ENCODE measurements at regions not wholly inside any gene's neighbourhood (a gene's known extent, or its start where the extent isn't known, plus 50 kb on each side); places are given as distances from the start of the nearest gene placed in this dataset.

- DNase-seq, result no peak
Measured at GRCh38 chr11:70914496-70914895, 337.9 kb downstream of the SHANK2 start.

DNA sequence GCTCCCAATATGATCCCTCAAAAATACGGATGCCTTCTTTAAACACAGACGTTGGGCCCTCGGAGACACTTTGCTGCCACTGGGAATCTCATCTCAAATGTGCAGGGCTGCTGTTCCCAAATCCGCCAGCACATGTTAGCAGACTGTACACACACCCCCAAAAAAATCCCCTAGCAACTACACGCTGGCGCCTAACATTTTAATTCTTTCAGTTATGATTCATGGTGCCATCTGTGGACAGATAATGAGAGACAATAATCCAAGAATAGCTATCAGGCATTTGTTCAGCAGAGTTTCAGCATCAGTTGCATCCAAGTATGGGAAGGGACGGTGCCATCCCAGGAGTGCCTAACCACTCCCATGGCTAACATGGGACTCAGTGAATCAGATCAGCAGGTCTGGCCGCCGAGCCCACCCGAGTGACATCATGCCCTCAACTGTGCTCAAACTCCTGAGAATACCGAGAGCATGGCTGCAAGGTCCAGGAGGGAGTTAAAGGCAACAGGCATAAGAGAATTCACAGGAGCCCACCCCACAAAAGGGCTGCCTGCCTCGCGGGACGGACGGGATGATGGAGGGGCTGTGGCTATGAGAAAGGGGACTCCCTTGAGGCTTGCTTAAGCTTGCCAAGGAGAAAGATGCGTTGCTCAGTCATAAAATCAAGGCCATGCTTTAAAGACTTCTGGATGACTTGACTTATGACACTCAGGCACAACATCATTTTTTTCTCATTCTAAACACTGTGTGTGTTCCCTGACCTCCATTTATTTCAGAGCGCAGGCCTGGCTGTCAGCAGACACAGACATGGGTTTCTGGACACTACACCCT, 337.0 kb downstream of the SHANK2 start:
- no peak for DNase-seq

DNA sequence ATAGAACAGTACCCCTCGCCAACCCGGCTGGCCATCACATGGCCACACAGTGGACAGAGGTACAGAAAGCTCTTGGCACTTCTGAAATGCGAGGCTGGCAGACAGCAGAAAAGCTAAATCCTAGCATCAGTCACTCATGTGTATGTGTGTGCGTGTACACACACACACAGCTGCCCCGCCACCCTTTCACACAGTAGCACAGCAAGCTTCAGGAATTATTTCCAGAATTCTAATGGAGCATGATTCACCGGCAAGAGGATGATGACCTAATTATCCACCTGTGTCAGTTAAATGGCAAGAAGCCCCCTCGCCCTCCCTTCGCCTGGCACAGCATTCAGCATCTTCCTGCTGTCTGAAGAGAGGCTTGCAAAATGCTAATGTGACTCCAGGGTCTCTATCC, 336.0 kb downstream of the SHANK2 start:
- DNase-seq, result no peak

GRCh38 chr11:70918242-70918641, 334.1 kb downstream of the SHANK2 start:
- DNase-seq, result no peak

DNA sequence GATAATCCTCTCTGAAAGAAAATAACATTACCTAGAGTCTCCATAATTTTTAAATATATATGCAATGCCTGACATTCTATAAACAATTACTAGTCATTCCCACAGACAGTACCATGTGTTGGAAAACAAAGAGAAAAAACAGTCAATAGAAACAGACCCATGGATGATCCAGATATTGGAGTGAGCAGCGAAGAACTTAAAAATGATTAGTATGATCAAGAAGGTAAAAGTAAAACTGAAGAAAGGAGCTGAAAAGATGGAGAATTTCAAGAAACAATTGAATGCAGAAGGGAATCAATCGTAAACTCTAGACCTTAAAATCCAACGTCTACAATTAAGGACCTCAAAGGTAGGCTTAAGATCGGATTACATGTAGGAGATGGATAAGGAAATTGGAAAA, 330.6 kb downstream of the SHANK2 start:
- no peak for DNase-seq

- no peak for DNase-seq
Measured at GRCh38 chr11:70924108-70924507, 328.3 kb downstream of the SHANK2 start.

DNA sequence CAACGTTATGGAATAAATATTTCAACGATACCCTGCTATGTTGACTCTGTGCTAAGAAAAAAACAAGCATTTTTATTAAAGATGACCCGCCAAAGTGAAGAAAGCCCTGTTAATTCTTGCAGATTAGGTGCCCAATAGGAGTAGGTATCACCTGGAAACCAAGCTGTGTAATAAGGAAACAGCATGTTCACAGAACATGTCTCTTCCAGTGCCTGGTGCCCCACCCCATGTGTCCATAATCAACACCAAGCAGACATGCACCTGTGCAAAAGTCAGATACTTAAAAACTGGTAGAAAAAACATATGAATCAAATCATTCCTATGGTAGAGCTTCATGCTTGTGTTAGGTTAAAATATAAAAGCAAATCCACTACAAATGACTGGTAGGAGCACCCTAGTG, 327.1 kb downstream of the SHANK2 start:
- no peak for DNase-seq

GRCh38 chr11:70926543-70927201, 325.7 kb downstream of the SHANK2 start:
- no peak for DNase-seq

- DNase-seq, result no peak
Measured at GRCh38 chr11:70928854-70929598, 323.4 kb downstream of the SHANK2 start.

GRCh38 chr11:70930215-70930614, 322.2 kb downstream of the SHANK2 start:
- no peak for DNase-seq

DNA sequence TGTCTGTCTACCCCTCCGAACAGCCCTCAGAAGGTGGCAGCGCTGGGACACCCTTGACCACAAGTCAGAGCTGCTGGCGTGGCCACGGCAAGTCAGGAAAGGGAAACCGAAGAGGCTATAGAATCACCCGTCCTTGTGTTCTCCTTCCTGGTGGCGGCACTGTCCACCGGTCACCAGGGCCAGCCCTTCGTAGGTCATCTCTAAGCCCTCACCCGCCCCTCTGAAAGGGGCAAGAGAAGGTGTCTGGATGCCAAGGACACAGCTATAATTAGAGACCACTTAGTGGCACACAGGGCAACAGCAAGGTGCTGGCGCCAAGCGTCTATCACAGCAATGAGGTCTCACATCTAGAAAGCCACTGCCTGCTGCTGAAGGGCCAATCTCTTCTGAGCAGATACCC, 320.9 kb downstream of the SHANK2 start:
- no peak for DNase-seq

DNA sequence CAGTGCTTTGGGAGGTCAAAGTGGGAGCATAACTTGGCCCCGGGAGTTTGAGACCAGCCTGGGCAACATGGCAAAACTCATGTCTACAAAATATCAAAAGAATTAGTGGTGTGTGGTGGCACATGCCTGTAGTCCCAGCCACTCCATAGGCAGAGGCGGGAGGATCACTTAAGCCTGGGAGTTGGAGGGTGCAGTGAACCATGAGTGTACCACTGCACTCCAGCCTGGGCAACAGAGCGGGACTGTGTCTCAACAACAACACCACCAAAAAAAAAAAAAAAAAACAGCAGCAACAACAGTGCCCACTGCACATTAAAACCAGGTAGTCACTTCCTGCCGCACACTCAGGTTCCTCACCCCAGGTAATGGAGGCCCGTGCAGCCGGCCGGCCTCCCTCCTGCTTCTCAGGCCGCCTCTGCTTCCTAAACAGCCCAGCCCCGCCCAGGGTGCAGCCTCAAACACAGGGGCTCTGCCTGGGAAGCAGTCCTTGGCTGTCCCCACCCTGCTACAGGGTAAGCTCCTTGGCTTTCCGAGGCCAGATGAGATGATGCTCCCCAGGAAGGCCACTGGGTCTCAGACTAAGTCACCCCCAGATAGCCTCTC, 318.3 kb downstream of the SHANK2 start:
- no peak for DNase-seq

DNA sequence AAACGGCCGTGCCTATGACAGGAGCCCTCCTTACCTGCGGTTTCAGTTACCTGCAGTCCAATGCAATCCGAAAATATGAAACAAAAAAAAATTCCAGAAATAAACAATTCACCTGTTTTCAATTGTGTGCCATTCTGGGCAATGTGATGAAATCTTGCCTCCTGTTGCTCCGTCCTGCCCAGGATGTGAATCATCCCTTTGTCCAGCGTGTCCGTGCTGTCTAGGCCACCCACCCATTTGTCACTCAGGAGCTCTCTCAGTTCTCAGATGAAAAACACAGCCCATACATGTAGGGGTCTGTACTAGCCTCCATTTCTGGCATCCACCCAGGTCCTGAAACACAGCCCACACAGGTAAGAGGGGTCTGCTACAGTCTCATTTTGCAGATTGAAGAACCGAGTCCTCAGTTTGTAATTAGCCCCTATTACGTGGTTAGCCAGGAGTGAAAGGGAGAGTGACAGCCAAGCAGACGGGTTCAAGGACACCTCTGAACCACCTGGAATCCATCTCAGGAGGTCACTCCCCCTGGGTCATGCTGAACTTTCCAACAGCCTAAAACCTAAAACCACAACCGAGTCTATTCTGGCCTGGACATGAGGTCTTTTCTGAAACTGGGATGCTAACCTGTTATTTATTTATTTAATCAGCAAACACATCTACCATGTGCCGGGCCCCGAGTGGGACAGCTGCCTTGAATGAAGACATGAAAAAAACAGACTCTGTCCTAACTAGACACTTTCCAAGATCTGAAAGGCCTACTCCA, 317.2 kb downstream of the SHANK2 start:
- DNase-seq, result no peak

DNA sequence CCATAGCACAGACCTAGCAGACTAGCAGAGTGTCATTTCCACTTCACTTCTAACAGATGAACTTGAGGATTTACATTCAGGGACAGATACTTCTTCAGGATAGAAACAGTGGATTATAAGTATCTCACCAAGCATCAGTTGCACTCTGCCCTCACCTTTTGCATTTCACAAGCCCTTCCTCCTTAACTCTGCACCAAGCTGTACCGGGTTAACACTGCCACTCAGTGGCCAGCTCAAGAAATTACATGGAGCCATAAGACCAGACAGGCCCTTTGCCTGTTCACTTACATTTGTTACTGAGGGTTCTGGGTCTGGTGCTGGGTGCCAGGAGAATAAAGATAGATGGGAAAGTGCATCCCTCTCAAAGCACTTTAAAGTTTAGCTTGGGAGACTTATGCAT, 309.8 kb downstream of the SHANK2 start:
- no peak for DNase-seq

DNA sequence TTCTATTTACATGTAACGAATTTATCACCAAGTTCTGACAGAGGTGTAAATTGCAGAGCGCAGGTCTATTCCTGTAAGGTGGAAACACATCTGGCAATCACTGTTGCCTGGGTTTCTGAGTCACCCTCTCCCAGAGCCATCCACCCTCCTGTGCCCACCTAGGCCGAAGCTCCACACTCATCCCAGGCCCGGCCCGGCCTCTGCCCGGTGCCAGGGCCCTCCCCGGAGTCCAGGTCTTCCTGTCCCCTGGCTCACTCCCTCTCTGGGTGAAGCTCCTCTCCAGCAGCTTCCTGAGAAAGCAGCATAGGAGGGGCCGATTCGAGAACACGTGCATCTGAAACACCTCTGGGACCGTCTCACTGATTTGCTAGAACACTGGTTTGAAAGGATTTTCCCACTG, 308.2 kb downstream of the SHANK2 start:
- DNase-seq, result no peak

- no peak for DNase-seq
Measured at GRCh38 chr11:70944636-70945035, 307.7 kb downstream of the SHANK2 start.

- no peak for DNase-seq
Measured at GRCh38 chr11:70948398-70948797, 304.0 kb downstream of the SHANK2 start.

DNA sequence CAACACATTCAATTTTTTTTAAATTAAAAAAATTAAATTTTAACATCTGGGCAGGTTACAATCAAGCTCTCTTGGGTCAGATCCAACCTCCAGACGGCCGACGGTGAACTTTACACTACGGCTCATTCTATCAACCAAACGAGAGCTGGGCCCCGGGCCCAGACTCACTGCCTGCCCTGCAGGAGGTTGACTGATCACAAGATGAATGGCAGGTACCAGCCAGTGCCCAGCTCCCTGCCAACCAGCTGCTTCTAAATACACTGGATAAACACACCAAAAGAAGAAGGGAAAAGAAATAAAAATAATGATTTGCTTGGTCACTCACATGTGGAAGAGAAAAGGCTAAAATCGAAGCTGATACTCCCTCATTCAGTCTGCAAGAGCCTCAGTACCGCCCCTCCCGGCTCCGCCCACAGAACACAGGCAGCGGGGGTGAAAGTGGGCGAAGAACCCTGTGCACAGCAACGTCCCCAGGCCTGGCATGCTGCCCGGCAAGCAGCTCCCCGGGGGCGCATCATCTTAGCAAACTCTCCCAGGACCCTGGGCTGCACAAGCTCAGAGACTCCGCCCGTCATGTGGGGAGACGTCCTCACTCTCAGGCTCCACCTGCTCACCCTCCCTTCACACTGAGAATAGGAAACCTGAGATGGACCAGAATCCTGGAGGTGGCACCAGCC, 303.4 kb downstream of the SHANK2 start:
- DNase-seq, result no peak

- DNase-seq, result no peak
Measured at GRCh38 chr11:70951139-70951804, 301.1 kb downstream of the SHANK2 start.

DNA sequence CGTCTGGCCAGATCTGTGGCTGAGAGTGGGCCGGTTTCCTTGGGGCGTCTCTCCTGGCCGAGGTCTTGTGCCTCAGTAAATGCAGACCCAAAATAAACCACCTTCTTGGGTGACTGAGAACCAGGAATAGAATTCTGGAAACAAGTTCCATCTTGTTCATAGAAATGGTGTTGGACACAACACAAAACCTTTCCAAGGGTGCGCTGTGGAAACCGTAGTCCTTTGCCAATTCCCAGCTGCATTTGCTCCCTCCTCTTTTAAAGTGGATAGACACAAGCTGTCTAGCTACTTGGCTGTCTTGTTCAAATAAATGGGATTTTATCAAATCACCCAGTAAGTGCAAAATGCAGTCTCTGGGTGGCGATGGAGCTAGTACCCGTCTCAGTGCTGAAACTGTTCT, 300.2 kb downstream of the SHANK2 start:
- DNase-seq, result no peak

DNA sequence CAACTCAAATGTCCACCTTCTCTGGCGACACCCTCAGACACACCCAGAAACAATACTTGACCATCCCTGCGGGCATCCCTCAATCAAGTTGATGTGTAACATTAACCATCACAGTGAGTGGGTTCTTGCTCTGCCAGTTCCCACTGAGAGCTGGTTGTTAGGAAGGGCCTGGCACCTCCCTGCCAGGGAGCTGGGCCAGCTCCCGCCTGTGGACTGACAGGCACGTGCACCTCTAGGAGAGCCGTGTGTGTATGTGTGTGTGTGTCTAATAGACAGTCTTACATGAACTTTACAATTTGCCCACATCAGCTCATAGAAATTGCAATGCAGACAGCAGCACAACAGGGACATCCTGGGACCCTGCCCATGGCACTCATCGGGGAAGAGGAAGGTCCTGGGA, 298.7 kb downstream of the SHANK2 start:
- DNase-seq, result no peak

DNA sequence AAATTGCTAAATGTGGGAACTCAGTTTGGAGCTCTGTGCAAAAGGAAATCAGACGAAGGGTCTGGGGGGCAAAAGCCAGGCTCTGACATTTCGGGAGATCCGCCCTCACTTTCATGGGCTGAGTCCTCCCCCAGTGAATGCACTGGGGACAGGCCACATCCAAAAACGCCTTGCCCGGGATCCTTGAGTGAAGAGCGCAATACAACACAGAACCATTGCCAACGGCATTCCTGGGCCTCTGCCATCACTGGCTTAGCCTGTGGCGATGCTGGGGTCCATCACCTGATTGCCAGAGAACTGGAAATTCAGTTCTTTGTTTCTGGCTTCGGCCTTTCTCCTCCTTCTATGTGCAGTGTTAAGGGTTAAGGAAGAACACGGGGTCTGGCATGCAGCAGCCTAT, 297.9 kb downstream of the SHANK2 start:
- no peak for DNase-seq
